Hepatocyte (in vitro differentiated cells): ENCODE measurements at regions not wholly inside any gene's neighbourhood (a gene's known extent, or its start where the extent isn't known, plus 50 kb on each side); places are given as distances from the start of the nearest gene placed in this dataset.

Experiments
- DNase-seq: peaks from one replicate; pipeline ENCODE4 v3.0.0-alpha.2; 2016; ENCODE audit warnings: low spot score
- H2AFZ ChIP-seq: fragments of 200-600 bp; sonication (generic); 2 replicates; pipeline ENCODE4 v1.6.0; 2016; ENCODE audit warnings: antibody characterized with exemption, mild to moderate bottlenecking
- H3K27ac ChIP-seq: fragments of 200-600 bp; sonication (generic); 2 replicates; pipeline ENCODE4 v1.5.1; 2016; ENCODE audit warnings: mild to moderate bottlenecking
- H3K27me3 ChIP-seq: fragments of 200-600 bp; sonication (generic); 2 replicates; pipeline ENCODE4 v1.6.1; 2016
- H3K36me3 ChIP-seq: fragments of 200-600 bp; sonication (generic); replicated peaks from 2 replicates; pipeline ENCODE4 v1.5.1; 2016; ENCODE audit warnings: low read depth; ENCODE audit not compliant: insufficient read depth
- H3K4me1 ChIP-seq: fragments of 200-600 bp; sonication (generic); 2 replicates; pipeline ENCODE4 v1.5.1; 2016; ENCODE audit warnings: mild to moderate bottlenecking, moderate library complexity; ENCODE audit not compliant: insufficient read depth
- H3K4me2 ChIP-seq: fragments of 200-600 bp; sonication (generic); 2 replicates; pipeline ENCODE4 v1.6.0; 2016
- H3K4me3 ChIP-seq: fragments of 200-600 bp; sonication (generic); 2 replicates; pipeline ENCODE4 v1.5.1; 2016; ENCODE audit warnings: mild to moderate bottlenecking
- H3K79me2 ChIP-seq: fragments of 200-600 bp; sonication (generic); 2 replicates; pipeline ENCODE4 v1.6.0; 2017; ENCODE audit warnings: mild to moderate bottlenecking
- H3K9me2 ChIP-seq: fragments of 200-600 bp; sonication (generic); replicated peaks from 2 replicates; pipeline ENCODE4 v1.6.0; 2017; ENCODE audit warnings: mild to moderate bottlenecking; ENCODE audit not compliant: insufficient read depth
- H3K9me3 ChIP-seq: fragments of 200-600 bp; sonication (generic); 2 replicates; pipeline ENCODE4 v1.5.1; 2016; ENCODE audit warnings: low read depth, mild to moderate bottlenecking
- H4K20me1 ChIP-seq: fragments of 200-600 bp; sonication (generic); 2 replicates; pipeline ENCODE4 v1.6.0; 2016; ENCODE audit warnings: mild to moderate bottlenecking; ENCODE audit not compliant: insufficient read depth, poor library complexity, severe bottlenecking
- CTCF ChIP-seq: fragments of 200-600 bp; sonication (generic); IDR thresholded peaks from 2 replicates; pipeline ENCODE4 v1.5.1; 2016; ENCODE audit warnings: antibody characterized with exemption, mild to moderate bottlenecking; ENCODE audit not compliant: poor library complexity
- EZH2 ChIP-seq: fragments of 200-600 bp; sonication (generic); IDR thresholded peaks from 2 replicates; pipeline ENCODE4 v1.6.1; 2016; ENCODE audit warnings: antibody characterized with exemption, mild to moderate bottlenecking, borderline replicate concordance
- EZH2phosphoT487 ChIP-seq: fragments of 200-600 bp; sonication (generic); IDR thresholded peaks from one replicate; pipeline ENCODE4 v1.6.1; 2018; ENCODE audit warnings: antibody characterized with exemption, mild to moderate bottlenecking, low read depth, moderate library complexity; ENCODE audit not compliant: unreplicated experiment, severe bottlenecking
- WGBS: methylation state at CpG from one replicate; pipeline ENCODE4 v1.1.6; 2016; ENCODE audit warnings: low lambda C conversion rate; ENCODE audit errors: missing lambda C conversion rate; 5-methylcytosine and 5-hydroxymethylcytosine counted together

GRCh38 chr10:83849150-83849549 lies 290.2 kb upstream of the GHITM start:
- TF ChIP-seq EZH2phosphoT487 (no peak), EZH2 (no peak), CTCF (no peak)
- H3K4me3 ChIP-seq = no peak overlapping the region
- no peak for DNase-seq
- no peak overlapping the region for H3K27ac ChIP-seq
- no peaks in the 10 kb centered on the region for H3K79me2 ChIP-seq
- no peaks in the 10 kb centered on the region for H3K9me2 ChIP-seq
- H3K4me2 ChIP-seq = no peak overlapping the region
- H3K36me3 ChIP-seq = no peaks in the 10 kb centered on the region
- H3K27me3 ChIP-seq = no peaks in the 10 kb centered on the region
- H2AFZ ChIP-seq = no peak overlapping the region
- no peaks in the 10 kb centered on the region for H3K9me3 ChIP-seq
- H3K4me1 ChIP-seq = no peaks in the 10 kb centered on the region
- H4K20me1 ChIP-seq = no peaks in the 10 kb centered on the region

- 48% methylated on average over 1 of the region's 1 CpG for WGBS
- H3K36me3 ChIP-seq = no peaks in the 10 kb centered on the region
- TF ChIP-seq EZH2phosphoT487 = no peak
- no peak for TF ChIP-seq CTCF
- no peak for TF ChIP-seq EZH2
Measured at GRCh38 chr10:83852146-83852545, 287.2 kb upstream of the GHITM start.

GRCh38 chr10:83862723-83863122 lies 276.6 kb upstream of the GHITM start:
- H3K9me3 ChIP-seq = no peaks in the 10 kb centered on the region
- DNase-seq = no peak
- no peak overlapping the region for H3K4me2 ChIP-seq
- no peaks in the 10 kb centered on the region for H3K27me3 ChIP-seq
- H3K4me3 ChIP-seq = no peak overlapping the region
- no peak overlapping the region for H3K27ac ChIP-seq
- H3K4me1 ChIP-seq = no peaks in the 10 kb centered on the region
- H2AFZ ChIP-seq = no peak overlapping the region
- no peaks in the 10 kb centered on the region for H3K79me2 ChIP-seq
- no peaks in the 10 kb centered on the region for H3K9me2 ChIP-seq
- TF ChIP-seq CTCF (no peak), EZH2phosphoT487 (no peak), EZH2 (no peak)
- H4K20me1 ChIP-seq = no peaks in the 10 kb centered on the region
- H3K36me3 ChIP-seq = no peaks in the 10 kb centered on the region

More at GRCh38 chr10:83852146-83852545, 287.2 kb upstream of the GHITM start:
- H3K9me2 ChIP-seq = no peaks in the 10 kb centered on the region
- H3K4me2 ChIP-seq = no peak overlapping the region
- no peaks in the 10 kb centered on the region for H3K27me3 ChIP-seq
- H3K79me2 ChIP-seq = no peaks in the 10 kb centered on the region
- no peak overlapping the region for H3K27ac ChIP-seq
- DNase-seq = no peak
- no peak overlapping the region for H2AFZ ChIP-seq
- H4K20me1 ChIP-seq = no peaks in the 10 kb centered on the region
- no peaks in the 10 kb centered on the region for H3K4me1 ChIP-seq
- H3K4me3 ChIP-seq = no peak overlapping the region
- H3K9me3 ChIP-seq = no peaks in the 10 kb centered on the region

- WGBS = 97% methylated on average over 7 of the region's 7 CpGs
- Histone ChIP-seq H3K4me1 (no peaks in the 10 kb centered on the region), H3K4me2 (no peak overlapping the region), H3K27ac (no peak overlapping the region), H3K9me2 (no peaks in the 10 kb centered on the region), H3K9me3 (no peaks in the 10 kb centered on the region), H3K36me3 (no peaks in the 10 kb centered on the region), H3K27me3 (no peaks in the 10 kb centered on the region), H2AFZ (no peak overlapping the region), H3K4me3 (no peak overlapping the region), H3K79me2 (no peaks in the 10 kb centered on the region), H4K20me1 (no peaks in the 10 kb centered on the region)
- no peak for DNase-seq
- TF ChIP-seq EZH2 (no peak), EZH2phosphoT487 (no peak), CTCF (no peak)
Measured at GRCh38 chr10:83863283-83863966, 275.9 kb upstream of the GHITM start.
